Body of pancreas (tissue), 4 donors: ENCODE measurements at regions not wholly inside any gene's neighbourhood (a gene's known extent, or its start where the extent isn't known, plus 50 kb on each side); places are given as distances from the start of the nearest gene placed in this dataset.

Experiments used
- ATAC-seq: fragments of 150-250 bp; one replicate; pipeline ENCODE4 v1.9.1; 2016
- DNase-seq, 4 donors: peaks; one replicate each; pipeline ENCODE4 v3.0.0-alpha.2; 2019
- H3K27ac ChIP-seq, 4 donors: fragments of 200-600 bp; sonication (generic); 1 replicate in 3 of 4; 2 replicates in 1 of 4; pipeline versions ENCODE4 v1.5.1 to v1.6.1; 2016 to 2019; ENCODE audit warnings: mild to moderate bottlenecking in 1 of 4, mixed read lengths in 1 of 4, moderate library complexity in 1 of 4
- H3K27me3 ChIP-seq, 2 donors: fragments of 200-600 bp; sonication (generic); one replicate each; pipeline ENCODE4 v1.6.0; 2016; ENCODE audit warnings: mild to moderate bottlenecking in 1 of 2
- H3K36me3 ChIP-seq, 2 donors: fragments of 200-600 bp; sonication (generic); replicated peaks in 1 of 2; 2 replicates each; pipeline ENCODE4 v1.5.1; 2016; ENCODE audit warnings: low read depth in 2 of 2; ENCODE audit not compliant: insufficient read depth in 1 of 2
- H3K4me1 ChIP-seq: fragments of 200-600 bp; sonication (generic); one replicate; pipeline ENCODE4 v1.6.0; 2016
- H3K4me3 ChIP-seq, 2 donors: fragments of 200-600 bp; sonication (generic); 1 replicate in 1 of 2; 2 replicates in 1 of 2; pipeline ENCODE4 v1.5.1; 2016 to 2019
- H3K9me3 ChIP-seq, 3 donors: fragments of 200-600 bp; sonication (generic); 1 replicate in 2 of 3; 2 replicates in 1 of 3; pipeline ENCODE4 v1.5.1; 2016
- POLR2A ChIP-seq, 3 donors: fragments of 450-650 bp; IDR thresholded peaks; one replicate each; pipeline ENCODE4 v1.6.1; 2016; ENCODE audit warnings: antibody characterized with exemption in 3 of 3, mild to moderate bottlenecking in 2 of 3
- WGBS, 2 donors: methylation state at CpG; one replicate each; pipeline ENCODE4 v1.1.5; 2017; 5-methylcytosine and 5-hydroxymethylcytosine counted together
- intact Hi-C: fragments of 100-400 bp; cut with DNase I; formaldehyde crosslinking; loops from one replicate; pipeline ENCODE4 v1.15.1; 2023
- TF ChIP-seq, protein P1 (sequence below), 7 experiments: fragments of 450-650 bp in 4 of 7; fragments of 200-600 bp in 3 of 7; sonication (generic) in 3 of 7; IDR thresholded peaks; one replicate each; pipeline ENCODE4 v1.5.1; 2016 to 2019; ENCODE audit warnings: antibody characterized with exemption in 7 of 7

DNA sequence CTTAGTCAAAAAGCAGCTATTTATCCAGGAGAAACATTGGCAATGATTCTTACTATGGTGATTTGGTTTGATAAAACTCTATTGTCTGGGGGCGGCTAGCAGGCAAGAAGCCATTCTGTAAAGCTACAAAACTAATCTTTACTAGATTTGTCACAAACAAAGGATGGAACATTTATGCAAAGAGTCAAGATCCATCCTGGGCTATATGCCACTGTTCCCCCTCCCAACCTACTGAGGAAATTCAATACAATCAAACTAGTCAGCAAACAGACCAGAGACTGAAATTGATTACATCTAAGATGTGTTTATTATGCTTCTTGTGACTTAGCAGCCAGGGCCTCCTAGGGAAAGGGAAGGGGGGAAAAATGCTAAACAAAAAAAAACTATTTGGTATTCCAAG is 397.6 kb downstream of the GPAM start:
- WGBS, 2 donors = 55 to 58% methylated on average over 1 of the region's 1 CpG
- ATAC-seq = no peak
- TF ChIP-seq, protein P1, sequence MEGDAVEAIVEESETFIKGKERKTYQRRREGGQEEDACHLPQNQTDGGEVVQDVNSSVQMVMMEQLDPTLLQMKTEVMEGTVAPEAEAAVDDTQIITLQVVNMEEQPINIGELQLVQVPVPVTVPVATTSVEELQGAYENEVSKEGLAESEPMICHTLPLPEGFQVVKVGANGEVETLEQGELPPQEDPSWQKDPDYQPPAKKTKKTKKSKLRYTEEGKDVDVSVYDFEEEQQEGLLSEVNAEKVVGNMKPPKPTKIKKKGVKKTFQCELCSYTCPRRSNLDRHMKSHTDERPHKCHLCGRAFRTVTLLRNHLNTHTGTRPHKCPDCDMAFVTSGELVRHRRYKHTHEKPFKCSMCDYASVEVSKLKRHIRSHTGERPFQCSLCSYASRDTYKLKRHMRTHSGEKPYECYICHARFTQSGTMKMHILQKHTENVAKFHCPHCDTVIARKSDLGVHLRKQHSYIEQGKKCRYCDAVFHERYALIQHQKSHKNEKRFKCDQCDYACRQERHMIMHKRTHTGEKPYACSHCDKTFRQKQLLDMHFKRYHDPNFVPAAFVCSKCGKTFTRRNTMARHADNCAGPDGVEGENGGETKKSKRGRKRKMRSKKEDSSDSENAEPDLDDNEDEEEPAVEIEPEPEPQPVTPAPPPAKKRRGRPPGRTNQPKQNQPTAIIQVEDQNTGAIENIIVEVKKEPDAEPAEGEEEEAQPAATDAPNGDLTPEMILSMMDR (IDR thresholded peaks at IDR 0.05) = no peak
- no peak for TF ChIP-seq POLR2A (IDR thresholded peaks at IDR 0.05)

GRCh38 chr10:111789821-111790220 is 393.7 kb downstream of the GPAM start:
- Histone ChIP-seq H3K4me1 (no peaks in the 10 kb centered on the region), H3K9me3 (no peaks in the 10 kb centered on the region), H3K27ac (no peak overlapping the region), H3K4me3 (no peak overlapping the region), H3K27me3 (no peaks in the 10 kb centered on the region), H3K36me3 (no peaks in the 10 kb centered on the region)
- ATAC-seq = no peak
- intact Hi-C loops = no loop called here
- no peak for DNase-seq
- TF ChIP-seq POLR2A (IDR thresholded peaks at IDR 0.05) = no peak
- TF ChIP-seq, protein P1 (IDR thresholded peaks at IDR 0.05) = no peak

More for the DNA sequence above, 397.6 kb downstream of the GPAM start:
- Histone ChIP-seq H3K4me3 (no peak overlapping the region), H3K27ac (no peak overlapping the region), H3K27me3 (no peaks in the 10 kb centered on the region), H3K36me3 (no peaks in the 10 kb centered on the region), H3K4me1 (no peaks in the 10 kb centered on the region), H3K9me3 (no peaks in the 10 kb centered on the region)
- DNase-seq = no peak
- intact Hi-C loops = no loop called here

- Histone ChIP-seq H3K27ac (no peak overlapping the region), H3K27me3 (no peaks in the 10 kb centered on the region), H3K4me3 (no peak overlapping the region), H3K9me3 (no peaks in the 10 kb centered on the region), H3K4me1 (no peaks in the 10 kb centered on the region), H3K36me3 (no peaks in the 10 kb centered on the region)
- 45 to 53% methylated on average over 2 of the region's 2 CpGs for WGBS, 2 donors
- no peak for TF ChIP-seq POLR2A (IDR thresholded peaks at IDR 0.05)
- TF ChIP-seq, protein P1 (IDR thresholded peaks at IDR 0.05) = no peak
- DNase-seq (no peak), ATAC-seq (no peak)
- intact Hi-C loops = no loop called here
These were observed 381.7 kb downstream of the GPAM start for GRCh38 chr10:111801841-111802240.

- Histone ChIP-seq H3K27me3 (no peaks in the 10 kb centered on the region), H3K27ac (no peak overlapping the region)
- WGBS, 2 donors = 35 to 36% methylated on average over 3 of the region's 3 CpGs
These were observed 378.8 kb downstream of the GPAM start for GRCh38 chr10:111804781-111805180.

DNA sequence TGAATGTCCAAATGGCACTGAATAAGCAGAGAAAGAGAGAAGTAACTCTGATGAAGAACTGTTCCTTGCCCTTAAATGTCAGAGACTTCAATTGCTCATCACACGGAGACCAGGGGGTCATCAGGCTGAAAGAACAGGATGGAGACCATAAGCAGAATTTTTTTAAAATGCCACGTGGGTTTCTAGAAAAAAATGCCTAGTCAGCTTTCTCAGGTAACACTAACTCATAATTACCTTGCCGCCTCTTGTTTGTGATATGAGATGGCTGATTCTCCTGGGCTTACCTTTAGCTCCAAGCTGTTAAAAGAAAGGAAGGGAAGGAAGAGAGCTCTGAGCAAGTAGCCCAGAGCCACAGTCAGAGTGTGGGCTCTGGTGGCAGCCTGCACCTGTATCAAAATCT is 372.0 kb downstream of the GPAM start:
- DNase-seq (no peak), ATAC-seq (no peak)
- Histone ChIP-seq H3K9me3 (no peaks in the 10 kb centered on the region), H3K4me3 (no peak overlapping the region), H3K36me3 (no peaks in the 10 kb centered on the region), H3K4me1 (no peaks in the 10 kb centered on the region), H3K27ac (no peak overlapping the region), H3K27me3 (no peaks in the 10 kb centered on the region)
- 49 to 56% methylated on average over 3 of the region's 3 CpGs for WGBS, 2 donors
- TF ChIP-seq, protein P1 (IDR thresholded peaks at IDR 0.05) = no peak
- TF ChIP-seq POLR2A (IDR thresholded peaks at IDR 0.05) = no peak
- intact Hi-C loops = no loop called here

More at GRCh38 chr10:111804781-111805180, 378.8 kb downstream of the GPAM start:
- Histone ChIP-seq H3K4me1 (no peaks in the 10 kb centered on the region), H3K36me3 (no peaks in the 10 kb centered on the region), H3K4me3 (no peak overlapping the region), H3K9me3 (no peaks in the 10 kb centered on the region)
- no peak for ATAC-seq
- intact Hi-C loops = no loop called here
- TF ChIP-seq, protein P1 (IDR thresholded peaks at IDR 0.05) = no peak
- DNase-seq = no peak
